GM19463 (cell line): ENCODE measurements at regions not wholly inside any gene's neighbourhood (a gene's known extent, or its start where the extent isn't known, plus 50 kb on each side); places are given as distances from the start of the nearest gene placed in this dataset.
A peak's percentile ranks its signal among the peaks of the same experiment; 100 is the strongest.

Experiments used
- ATAC-seq: cut with Tn5 transposase; IDR thresholded peaks from one replicate; pipeline ENCODE4 v1.9.1; 2021; ENCODE audit warnings: mild to moderate bottlenecking, moderate library complexity; ENCODE audit not compliant: unreplicated experiment

DNA sequence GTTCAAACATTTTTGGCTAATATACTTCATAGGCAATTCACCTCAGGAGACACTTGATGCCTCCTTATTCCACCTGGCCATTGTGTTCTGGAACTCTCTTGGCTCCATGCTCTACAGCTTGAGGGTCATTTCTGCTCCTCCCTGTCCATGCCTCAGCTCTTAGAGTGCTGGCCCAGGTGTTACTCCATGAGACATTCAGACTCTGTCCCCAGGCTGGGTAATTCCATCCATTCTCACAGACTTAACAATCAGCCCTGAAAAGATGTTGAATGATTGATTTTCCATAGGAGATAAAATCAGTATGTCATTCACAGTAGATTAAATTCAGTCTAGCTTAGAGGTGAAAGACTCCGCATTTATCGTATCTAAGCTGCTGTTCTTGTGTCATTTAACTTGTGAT is 168.6 kb upstream of the CWC22 start:
- no peak for ATAC-seq

DNA sequence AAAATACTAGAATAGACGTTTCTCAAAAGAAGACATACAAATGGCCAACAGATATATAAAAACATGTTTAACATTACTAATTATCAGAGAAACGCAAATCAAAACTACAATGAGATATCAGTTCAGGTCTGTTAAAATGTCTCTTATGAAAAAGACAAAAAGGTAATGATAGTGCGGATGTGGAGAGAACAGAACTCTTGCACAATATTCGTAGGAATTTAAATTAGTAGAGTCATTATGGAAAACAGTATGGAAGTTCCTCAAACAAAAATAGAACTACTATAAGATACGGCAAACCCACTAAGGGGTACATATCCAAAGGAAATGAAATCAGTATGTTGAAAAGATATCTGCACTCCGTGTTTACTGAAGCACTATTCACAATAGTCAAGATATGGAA is 167.5 kb upstream of the CWC22 start:
- ATAC-seq, result no peak

DNA sequence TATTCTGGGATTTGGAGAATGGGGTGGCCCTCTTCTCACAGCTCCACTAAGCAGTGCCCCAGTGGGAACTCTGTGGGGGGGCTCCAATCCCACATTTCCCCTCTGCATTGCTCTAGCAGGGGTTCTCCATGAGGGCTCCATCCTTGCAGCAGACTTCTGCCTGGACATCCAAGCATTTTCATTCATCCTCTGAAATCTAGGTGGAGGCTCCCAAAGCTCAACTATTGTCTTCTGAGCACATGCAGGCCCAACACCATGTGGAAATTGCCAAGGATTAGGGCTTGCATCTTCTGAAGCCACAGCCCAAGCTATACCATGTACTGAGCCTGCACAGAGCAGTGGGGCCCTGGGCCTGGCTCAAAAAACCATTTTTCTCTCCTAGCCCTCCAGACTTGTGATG is 162.4 kb upstream of the CWC22 start:
- no peak for ATAC-seq

DNA sequence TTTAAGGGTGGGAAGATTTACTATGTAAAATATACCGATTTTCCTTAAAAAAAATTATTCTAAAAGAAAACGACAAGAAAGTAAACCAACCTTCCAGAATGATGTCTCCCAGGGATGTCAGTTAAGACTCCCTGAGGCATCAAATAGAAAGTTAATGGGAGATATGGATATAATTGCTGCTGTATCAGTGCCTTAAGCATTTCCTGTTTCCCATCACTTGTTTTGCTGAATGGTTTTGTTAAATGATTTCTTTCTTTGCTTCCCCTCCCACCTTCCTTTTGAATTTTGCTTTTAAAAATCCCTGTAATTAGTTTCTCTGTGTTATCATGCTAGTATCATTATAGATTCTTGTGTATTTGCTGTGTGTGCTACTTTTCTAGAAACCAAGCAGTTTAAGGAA is 154.3 kb upstream of the CWC22 start:
- ATAC-seq, result no peak

DNA sequence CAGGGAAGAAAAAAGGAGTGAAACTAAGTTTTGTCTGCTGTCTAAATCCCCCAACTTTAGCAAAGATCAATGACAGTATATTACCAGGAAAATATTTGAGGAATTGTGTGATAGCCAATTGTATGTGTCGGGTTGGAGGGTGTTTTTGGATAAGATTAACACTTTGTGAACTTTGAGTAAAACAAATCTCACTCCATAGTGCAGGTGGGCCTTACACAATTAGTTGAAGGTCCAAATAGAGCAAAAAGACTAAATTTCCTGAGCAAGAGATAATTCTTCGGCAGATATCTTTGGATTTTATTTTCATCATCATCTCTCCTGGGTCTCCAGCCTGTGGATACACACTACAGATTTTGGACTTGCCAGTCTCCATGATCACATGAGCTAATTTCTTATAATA is 152.8 kb upstream of the CWC22 start:
- ATAC-seq, result no peak

DNA sequence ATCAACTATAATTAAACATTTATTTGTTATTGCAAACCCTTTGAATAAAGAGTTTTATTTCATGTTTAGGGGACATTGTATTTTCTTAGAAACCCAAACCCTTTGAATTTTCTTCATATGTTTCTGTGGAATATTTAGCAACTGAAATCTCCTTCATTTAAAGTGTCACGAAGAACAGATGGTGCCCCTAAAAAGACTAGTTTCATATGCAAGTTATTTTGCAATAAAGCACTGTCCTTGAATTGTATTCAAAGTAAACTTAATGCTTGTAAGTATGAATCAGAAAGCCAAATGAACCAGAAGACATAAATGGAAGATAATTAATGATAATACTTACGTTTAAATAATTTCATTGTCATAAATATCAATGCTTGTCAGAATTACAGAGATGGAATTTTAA is 151.9 kb upstream of the CWC22 start:
- ATAC-seq, result no peak

DNA sequence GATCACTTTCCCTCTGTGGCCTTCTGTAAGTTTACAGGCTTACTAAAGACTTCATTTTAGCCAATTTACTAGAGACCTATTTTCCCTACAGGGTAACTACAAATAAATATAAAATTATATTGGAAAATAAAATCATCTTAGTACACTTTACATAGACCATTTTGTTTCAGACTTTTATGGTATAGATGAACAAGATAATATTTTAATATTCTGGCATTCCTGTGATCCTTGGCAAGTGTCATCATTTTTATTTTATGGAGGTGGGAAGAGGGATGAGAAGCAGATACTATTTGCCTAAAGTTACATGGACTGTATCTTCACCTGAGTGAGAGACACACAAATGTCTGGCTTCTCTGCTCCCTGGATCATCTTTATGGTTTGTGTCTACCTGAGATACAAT is 149.6 kb upstream of the CWC22 start:
- ATAC-seq, result no peak

DNA sequence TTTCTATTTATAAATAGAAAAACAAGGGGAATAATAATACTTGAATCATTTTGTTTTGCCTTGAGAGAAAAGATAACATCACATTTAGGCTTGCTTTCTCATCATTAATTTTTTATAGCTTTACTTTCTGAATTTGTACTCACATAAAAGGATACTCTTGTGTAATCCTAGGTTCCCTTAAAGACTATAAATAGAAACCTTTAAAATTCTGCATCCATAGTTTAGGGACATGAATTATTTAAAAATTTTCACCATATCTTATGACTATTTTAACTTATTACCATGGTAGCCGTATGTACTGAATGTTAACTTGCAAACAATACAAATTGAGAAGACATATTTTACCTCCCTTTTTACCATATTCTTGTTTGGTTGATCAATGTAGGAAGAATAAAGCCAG is 143.5 kb upstream of the CWC22 start:
- ATAC-seq, result no peak

DNA sequence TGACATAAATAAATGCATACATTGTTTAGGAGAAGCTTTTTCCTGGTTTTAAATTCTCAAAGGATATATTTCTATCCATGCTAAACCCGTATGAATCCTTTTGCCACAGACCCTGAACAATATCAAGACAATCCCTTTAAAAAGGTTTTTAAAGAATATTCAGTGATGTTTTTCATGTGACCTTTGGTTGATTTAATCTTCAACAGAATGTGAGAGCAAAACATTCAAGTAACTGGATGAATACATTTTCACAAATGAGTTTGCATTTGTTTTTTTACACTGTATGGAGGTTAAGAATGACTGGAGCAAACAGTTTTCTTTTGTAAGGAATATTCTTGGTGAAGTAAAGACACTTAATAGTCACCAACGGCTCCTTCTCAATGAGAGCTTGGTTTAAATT is 139.4 kb upstream of the CWC22 start:
- no peak for ATAC-seq

DNA sequence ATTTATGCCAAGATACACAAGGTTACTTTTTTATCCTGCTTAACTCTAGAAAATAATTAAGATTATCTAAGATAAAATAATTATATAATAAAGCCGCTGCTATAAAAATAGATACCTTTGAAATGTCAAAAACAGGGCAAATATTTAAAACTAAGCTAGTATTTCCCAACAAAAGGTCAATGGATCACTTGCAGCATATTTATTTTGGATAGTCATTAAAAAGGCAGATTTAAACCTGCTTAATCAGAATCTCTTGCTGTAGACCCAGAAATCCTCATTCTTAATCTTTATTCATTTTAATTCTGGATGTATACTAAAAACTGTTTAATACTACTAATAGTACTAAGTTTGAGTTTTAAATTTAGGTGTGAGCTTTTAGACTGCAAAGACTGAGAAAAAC is 139.0 kb upstream of the CWC22 start:
- no peak for ATAC-seq

DNA sequence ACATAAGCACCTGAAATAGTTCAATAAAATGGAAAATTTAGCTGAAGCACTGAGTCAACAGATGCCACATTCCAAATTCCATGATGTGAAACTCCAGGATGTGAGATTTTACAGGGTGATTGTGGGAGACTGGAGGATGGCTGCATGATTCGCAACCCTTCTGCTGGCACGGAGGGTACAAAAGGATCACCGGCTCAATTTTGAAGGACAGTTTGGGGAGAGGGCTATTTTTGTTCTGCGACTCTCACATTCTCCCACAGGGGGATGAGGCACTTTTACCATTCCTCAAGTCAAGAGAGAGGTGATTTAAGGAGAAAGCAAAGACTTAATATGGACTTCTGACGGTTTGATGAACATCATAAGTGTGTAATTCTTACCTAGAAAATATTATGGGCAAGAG is 138.1 kb upstream of the CWC22 start:
- no peak for ATAC-seq

DNA sequence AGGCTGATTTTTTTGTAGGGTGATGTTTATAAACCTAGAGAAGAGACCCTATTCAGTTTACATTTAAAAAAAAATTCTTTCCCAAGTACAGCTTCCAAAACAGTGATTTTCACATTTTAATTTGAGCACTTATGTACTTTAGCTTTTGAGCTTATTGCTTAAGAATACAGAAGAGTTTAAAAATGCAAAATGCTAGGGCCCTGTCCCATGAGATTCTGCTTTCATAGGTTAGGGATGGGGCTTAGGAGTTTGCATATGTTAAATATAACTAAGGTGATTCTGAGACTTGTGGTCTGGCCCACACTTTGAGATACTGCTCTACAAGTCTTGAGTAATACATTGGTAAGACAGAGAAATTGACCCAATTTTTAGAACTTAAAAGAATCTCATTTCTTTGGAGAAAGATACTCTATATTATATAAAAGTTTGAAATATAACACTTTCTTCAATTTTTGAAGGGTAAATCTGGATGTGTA is 137.3 kb upstream of the CWC22 start:
- ATAC-seq, result no peak

DNA sequence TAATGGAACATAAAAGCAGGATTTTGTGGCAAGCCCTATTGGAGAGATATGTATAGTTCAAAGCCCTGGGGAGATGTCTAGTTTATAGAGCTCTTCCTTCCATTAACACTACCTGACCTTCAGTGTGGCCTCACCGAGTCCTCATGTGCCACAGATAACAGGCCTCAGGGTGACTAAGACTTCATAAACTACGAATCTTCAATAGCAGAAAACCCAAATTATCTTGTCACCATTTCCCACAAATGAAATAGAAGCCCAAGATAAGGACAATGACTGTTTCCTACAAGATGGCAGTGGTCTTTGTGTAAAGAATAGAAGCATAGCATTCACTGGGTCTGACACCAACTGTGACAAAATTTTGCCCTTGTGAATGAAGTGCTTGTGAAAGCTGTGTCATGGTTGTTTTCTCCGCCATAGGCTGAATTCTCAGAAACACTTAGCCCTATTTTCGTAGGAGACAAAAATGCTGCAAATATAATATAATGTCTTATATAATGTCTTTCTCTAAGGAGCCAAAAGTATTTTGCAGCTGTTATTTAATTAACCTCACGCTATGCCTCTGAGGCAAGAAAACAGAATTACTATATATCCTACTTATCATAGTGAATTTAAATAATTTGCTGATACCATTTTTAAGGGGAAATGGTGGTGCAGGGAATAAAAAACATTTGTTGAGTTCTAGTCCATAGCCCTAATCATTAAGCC is 136.7 kb upstream of the CWC22 start:
- no peak for ATAC-seq

DNA sequence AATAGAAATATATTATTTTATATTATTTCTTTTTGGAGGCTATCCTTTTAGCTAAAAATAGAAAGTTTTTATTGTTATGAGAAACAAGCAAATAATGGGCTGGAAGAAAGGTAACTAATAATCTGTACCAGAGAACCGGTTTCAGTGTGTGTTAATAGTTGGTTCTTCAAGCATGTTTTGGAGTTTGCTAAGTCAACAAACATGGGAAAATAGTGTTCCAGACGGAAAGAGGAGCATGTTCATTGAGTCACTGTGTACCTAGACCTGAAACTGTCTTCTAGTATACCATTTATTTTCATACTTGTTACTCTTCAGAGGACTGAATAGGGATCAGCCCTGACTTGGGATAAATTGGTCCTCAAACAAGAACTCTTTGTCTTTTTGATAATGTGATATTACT is 134.5 kb upstream of the CWC22 start:
- ATAC-seq, result no peak

DNA sequence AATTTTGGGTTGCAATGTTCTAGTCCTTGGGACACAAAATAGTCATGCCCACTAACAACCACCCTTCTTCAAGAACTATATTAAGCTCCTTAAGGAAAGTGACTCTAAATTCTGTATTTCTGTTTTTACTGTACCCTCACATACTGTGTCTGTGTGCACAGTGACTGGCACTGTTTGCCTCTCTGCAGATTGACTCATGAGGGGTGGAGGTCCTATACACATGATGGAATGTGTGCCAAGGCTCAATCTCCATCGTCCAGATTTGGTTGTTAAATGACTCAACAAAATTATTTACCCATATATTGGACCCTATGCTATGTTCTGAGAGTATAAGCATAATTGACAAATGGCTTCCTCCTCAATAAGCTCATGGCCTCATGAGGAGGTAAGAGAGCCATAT is 126.6 kb upstream of the CWC22 start:
- ATAC-seq, result no peak

DNA sequence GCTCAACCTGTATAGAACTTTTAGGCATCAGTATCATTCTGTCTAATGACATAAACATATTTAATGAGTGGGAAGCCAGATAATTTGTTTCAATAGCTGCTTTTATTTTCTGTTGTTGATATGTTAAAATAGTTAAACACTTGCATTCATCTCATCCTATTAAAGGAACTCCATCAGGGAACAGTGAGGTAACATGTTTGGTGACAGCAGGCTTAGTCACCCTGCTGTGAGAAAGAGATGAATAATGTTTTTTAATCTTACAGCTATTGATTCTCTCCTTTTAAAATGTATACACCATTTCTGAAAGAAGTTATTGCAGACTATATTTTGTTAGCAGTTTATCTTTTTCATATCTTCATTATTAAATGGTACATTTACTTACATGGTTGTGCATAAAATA is 123.3 kb upstream of the CWC22 start:
- ATAC-seq, result no peak

DNA sequence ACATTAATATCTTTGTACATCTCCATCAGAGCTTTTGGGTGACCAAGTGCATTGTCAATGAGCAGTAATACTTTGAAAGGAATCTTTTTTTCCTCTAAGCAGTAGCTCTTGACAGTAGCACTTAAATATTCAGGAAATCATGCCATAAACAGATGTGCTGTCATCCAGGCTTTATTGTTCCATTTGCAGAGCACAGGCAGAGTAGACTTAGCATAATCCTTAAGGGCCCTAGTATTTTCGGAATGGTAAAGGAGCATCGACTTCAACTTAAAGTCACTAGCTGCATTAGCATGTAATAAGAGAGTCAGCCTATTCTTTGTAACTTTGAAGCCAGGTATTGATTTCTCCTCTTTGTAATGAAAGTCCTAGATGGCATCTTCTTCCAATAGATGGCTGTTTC is 121.8 kb upstream of the CWC22 start:
- ATAC-seq, result no peak

DNA sequence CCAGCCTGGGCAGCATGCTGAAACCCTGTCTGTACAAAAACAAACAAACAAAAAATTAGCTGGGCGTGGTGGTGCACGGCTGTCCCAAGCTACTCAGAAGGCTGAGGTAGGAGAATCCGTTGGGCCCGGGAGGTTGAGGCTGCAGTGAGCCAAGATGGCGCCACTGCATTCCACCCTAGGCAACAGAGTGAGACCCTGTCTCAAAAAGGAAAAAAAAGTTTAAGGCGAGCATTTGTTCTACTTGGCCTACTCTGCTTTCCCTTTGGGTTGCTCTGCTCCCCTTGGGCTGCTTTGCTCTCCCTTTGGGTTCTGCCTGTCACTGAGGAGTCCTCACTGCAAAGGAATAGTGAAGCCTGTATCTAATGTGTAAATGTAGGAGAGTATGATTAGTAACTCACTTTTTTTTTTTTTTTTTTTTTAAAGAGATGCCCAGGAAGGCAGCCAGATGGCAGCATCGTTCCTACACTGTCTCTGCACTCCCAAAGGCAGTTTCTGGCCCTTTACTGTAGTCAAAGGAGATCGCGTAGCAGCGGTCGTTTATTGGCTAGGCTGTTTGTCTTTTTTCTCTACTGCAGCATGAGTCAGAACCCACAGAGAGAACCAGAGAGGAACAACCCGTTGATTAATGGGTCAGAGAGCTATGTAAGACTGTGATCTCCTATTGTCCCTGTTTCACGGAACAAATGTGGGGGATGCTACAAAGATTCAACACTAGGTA is 118.3 kb upstream of the CWC22 start:
- ATAC-seq, result peak; percentile 78

DNA sequence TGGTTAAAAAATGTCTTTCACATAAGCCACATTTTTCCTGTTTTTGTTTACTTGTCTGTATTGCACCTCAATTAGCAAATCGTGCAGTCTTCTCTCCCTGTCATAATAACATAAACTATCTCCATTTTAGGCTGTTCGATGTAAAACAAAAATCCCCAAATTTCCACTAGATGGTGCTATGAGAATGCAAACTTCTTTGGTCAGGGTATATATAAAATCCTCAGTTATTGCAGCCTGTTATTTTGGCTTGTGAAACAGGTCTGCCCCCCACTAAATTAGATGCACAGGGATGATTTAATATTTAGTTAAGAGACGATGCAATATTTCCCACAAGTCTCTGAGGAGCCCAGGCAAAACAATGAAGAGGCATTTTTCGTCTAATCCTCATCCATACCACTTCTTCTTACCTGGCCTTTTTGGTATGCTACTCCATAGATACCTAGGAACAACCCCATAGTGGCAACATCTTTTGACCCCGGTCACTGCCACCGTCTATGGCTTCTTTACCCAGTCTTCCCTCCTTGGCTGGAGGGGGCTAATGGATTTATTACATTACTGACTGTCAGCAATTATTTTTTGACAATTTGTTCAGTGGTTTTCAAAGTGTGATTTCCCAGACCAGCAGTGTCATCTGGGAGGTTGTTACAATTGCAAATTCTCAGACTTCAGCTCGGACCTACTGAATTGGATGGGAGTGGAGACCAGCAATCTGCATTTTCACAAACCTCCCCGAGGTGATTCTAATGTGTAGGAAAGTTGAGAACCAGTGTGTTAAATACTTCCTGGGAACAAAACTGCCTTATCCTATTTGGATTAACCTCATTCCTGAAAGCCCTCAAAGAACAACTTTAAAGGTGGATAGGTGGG is 117.4 kb upstream of the CWC22 start:
- ATAC-seq, result peak; percentile 58

DNA sequence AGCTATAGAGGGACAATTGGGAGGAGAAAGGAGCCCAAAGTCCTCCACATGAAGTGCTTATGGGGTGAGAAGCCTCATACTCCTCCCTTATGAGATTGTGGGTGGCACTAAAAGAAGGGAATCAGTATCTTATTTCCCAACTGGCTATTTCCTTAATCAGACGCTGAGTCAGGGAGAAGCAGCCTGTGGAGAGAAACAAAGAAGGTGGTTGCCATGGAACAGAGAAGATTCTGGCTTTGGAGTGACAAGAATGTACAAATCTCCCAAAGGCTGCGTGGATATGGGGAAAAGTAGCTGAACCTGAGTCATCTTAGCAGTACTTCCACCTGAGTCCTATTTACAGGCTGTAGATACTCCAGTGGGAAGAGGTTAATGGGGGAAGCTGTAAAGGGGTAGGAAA is 115.8 kb upstream of the CWC22 start:
- ATAC-seq, result no peak

DNA sequence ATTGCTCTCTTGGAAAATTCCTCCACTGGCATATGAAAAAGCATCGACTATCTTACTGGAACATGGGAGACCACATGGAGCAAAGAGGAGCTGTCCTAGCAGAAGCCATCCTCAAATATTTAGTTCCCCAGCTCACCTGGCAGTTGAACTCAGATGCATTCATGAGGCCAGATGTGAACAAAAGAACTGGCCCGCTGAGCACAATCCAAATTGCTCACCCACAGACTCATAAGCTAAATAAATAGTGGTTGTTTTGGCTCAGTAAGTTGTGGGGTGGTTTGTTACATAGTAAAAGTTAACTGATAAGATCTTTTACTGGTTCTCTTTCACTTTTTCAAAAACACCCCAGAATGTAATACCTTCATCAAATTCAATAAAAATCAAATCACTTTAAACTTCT is 108.6 kb upstream of the CWC22 start:
- no peak for ATAC-seq

DNA sequence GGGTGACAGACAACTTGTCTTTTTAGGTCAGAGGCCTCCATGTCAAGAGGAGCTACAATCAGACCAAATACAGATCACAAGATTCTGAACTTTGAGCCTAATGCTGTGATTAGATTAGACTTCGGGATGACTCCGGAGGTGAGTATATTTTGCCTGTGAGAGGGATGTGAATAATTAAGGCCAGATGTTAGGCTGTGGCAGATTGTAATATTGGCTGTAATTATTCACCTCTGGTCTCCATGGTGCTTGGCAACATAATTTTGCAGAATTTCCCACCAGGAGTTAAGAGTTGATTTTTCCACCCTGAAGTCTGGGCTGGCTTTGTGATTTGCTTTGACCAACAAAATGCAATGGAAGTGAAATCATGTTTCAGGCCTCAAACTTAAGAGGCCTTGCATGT is 108.2 kb upstream of the CWC22 start:
- no peak for ATAC-seq
